H9 (cell line): ENCODE measurements at regions not wholly inside any gene's neighbourhood (a gene's known extent, or its start where the extent isn't known, plus 50 kb on each side); places are given as distances from the start of the nearest gene placed in this dataset.
"Not testable (repeated sequence)": the region's sequence is repeated elsewhere in the genome, so short reads cannot be mapped to it uniquely, and the experiment has no call there.

Experiments used
- DNase-seq: peaks from one replicate; pipeline ENCODE4 v3.0.0-alpha.2; 2017
- H2AFZ ChIP-seq: one replicate; pipeline ENCODE4 v1.6.1; 2013; ENCODE audit warnings: mild to moderate bottlenecking, low read length, control low read depth, moderate library complexity
- H2AK5ac ChIP-seq: 2 replicates; pipeline ENCODE4 v1.6.1; 2013; ENCODE audit warnings: low read length, control low read depth, mixed read lengths; ENCODE audit not compliant: insufficient read length
- H2BK120ac ChIP-seq: one replicate; pipeline ENCODE4 v1.6.1; 2013; ENCODE audit warnings: low read depth, mild to moderate bottlenecking, low read length, control low read depth, inconsistent platforms; ENCODE audit not compliant: poor library complexity, severe bottlenecking
- H2BK12ac ChIP-seq: 2 replicates; pipeline ENCODE4 v1.6.1; 2013; ENCODE audit warnings: low read length, control low read depth, mixed read lengths, low read depth; ENCODE audit not compliant: insufficient read length
- H2BK15ac ChIP-seq: 2 replicates; pipeline ENCODE4 v1.6.1; 2013; ENCODE audit warnings: low read depth, low read length, control low read depth
- H2BK20ac ChIP-seq: one replicate; pipeline ENCODE4 v1.6.1; 2013; ENCODE audit warnings: low read depth, mild to moderate bottlenecking, low read length, control low read depth, inconsistent platforms; ENCODE audit not compliant: poor library complexity, severe bottlenecking
- H2BK5ac ChIP-seq: 2 replicates; pipeline ENCODE4 v1.6.1; 2013; ENCODE audit warnings: low read length, control low read depth, mixed read lengths; ENCODE audit not compliant: insufficient read length
- H3K14ac ChIP-seq: 2 replicates; pipeline ENCODE4 v1.6.1; 2013; ENCODE audit warnings: low read length, control low read depth; ENCODE audit not compliant: insufficient read depth
- H3K18ac ChIP-seq: 2 replicates; pipeline ENCODE4 v1.6.1; 2013; ENCODE audit warnings: low read depth, mild to moderate bottlenecking, mixed read lengths, low read length, control low read depth; ENCODE audit not compliant: insufficient read length
- H3K23ac ChIP-seq: 2 replicates; pipeline ENCODE4 v1.6.1; 2013; ENCODE audit warnings: low read length, control low read depth, mixed read lengths, low read depth; ENCODE audit not compliant: insufficient read length
- H3K23me2 ChIP-seq: 2 replicates; pipeline ENCODE4 v1.6.1; 2013; ENCODE audit warnings: low read depth, mild to moderate bottlenecking, mixed read lengths, low read length, control low read depth; ENCODE audit not compliant: insufficient read length, poor library complexity, severe bottlenecking
- H3K27ac ChIP-seq: 2 replicates; pipeline ENCODE4 v1.5.1; 2013; ENCODE audit warnings: low read length, control low read depth, mixed read lengths, low read depth; ENCODE audit not compliant: insufficient read length
- H3K27me3 ChIP-seq: 2 replicates; pipeline ENCODE4 v1.6.1; 2013; ENCODE audit warnings: low read length, control low read depth, inconsistent platforms; ENCODE audit not compliant: insufficient read depth
- H3K4ac ChIP-seq: 2 replicates; pipeline ENCODE4 v1.6.1; 2013; ENCODE audit warnings: low read depth, mild to moderate bottlenecking, control low read depth, inconsistent platforms, low read length, moderate library complexity
- H3K4me1 ChIP-seq: 2 replicates; pipeline ENCODE4 v1.6.1; 2013; ENCODE audit warnings: low read length, control low read depth, inconsistent platforms; ENCODE audit not compliant: insufficient read depth
- H3K4me2 ChIP-seq: 2 replicates; pipeline ENCODE4 v1.6.1; 2013; ENCODE audit warnings: low read length, control low read depth, mixed read lengths; ENCODE audit not compliant: insufficient read length, insufficient read depth
- H3K56ac ChIP-seq: 2 replicates; pipeline ENCODE4 v1.6.1; 2013; ENCODE audit warnings: low read depth, mild to moderate bottlenecking, mixed read lengths, low read length, control low read depth; ENCODE audit not compliant: insufficient read length
- H3K79me1 ChIP-seq: 2 replicates; pipeline ENCODE4 v1.6.1; 2013; ENCODE audit warnings: low read depth, mild to moderate bottlenecking, moderate library complexity, low read length, control low read depth, inconsistent platforms; ENCODE audit not compliant: insufficient read depth, poor library complexity, severe bottlenecking
- H3K79me2 ChIP-seq: 2 replicates; pipeline ENCODE4 v1.6.1; 2013; ENCODE audit warnings: low read length, control low read depth, inconsistent platforms; ENCODE audit not compliant: insufficient read depth
- H3K9ac ChIP-seq: 2 replicates; pipeline ENCODE4 v1.6.1; 2013; ENCODE audit warnings: low read length, control low read depth, mixed read lengths; ENCODE audit not compliant: insufficient read length; ENCODE audit errors: extremely low read depth
- H3K9me3 ChIP-seq: one replicate; pipeline ENCODE4 v1.6.1; 2013; ENCODE audit warnings: low read depth, low read length, inconsistent platforms; ENCODE audit not compliant: control insufficient read depth
- H3T11ph ChIP-seq: one replicate; pipeline ENCODE4 v1.6.1; 2013; ENCODE audit warnings: mild to moderate bottlenecking, low read length, control low read depth, inconsistent platforms
- H4K20me1 ChIP-seq: one replicate; pipeline ENCODE4 v1.6.1; 2013; ENCODE audit not compliant: control insufficient read depth, insufficient read length, insufficient read depth
- H4K5ac ChIP-seq: 2 replicates; pipeline ENCODE4 v1.6.1; 2013; ENCODE audit warnings: low read depth, mild to moderate bottlenecking, mixed read lengths, low read length, control low read depth; ENCODE audit not compliant: insufficient read length
- H4K8ac ChIP-seq: replicated peaks from 2 replicates; pipeline ENCODE4 v1.6.1; 2013; ENCODE audit warnings: low read length, control low read depth, mixed read lengths, low read depth; ENCODE audit not compliant: insufficient read length
- H4K91ac ChIP-seq: 2 replicates; pipeline ENCODE4 v1.6.1; 2013; ENCODE audit warnings: low read depth, mild to moderate bottlenecking, moderate library complexity, mixed read lengths, low read length, control low read depth; ENCODE audit not compliant: insufficient read length
- H3K27ac Mint-ChIP-seq, 3 experiments: 2 replicates in 2 of 3; 3 replicates in 1 of 3; pipeline ENCODE4 v1.8.0; 2020 to 2021; ENCODE audit warnings: mixed read lengths in 3 of 3, mild to moderate bottlenecking in 1 of 3, moderate library complexity in 1 of 3
- H3K27me3 Mint-ChIP-seq: 2 replicates; pipeline ENCODE4 v1.8.0; 2021; ENCODE audit warnings: low read depth, mild to moderate bottlenecking, moderate library complexity, mixed read lengths
- H3K36me3 Mint-ChIP-seq, 3 experiments: 2 replicates in 2 of 3; 3 replicates in 1 of 3; pipeline ENCODE4 v1.8.0; 2020 to 2021; ENCODE audit warnings: low read depth in 3 of 3, mixed read lengths in 3 of 3; ENCODE audit not compliant: insufficient read depth in 1 of 3
- H3K4me1 Mint-ChIP-seq, 2 experiments: 2 replicates each; pipeline ENCODE4 v1.8.0; 2020; ENCODE audit warnings: mixed read lengths in 2 of 2
- H3K4me3 Mint-ChIP-seq, 2 experiments: 2 replicates in 1 of 2; 3 replicates in 1 of 2; pipeline ENCODE4 v1.8.0; 2020 to 2021; ENCODE audit warnings: mild to moderate bottlenecking in 2 of 2, mixed read lengths in 2 of 2, moderate library complexity in 1 of 2
- H3K9me3 Mint-ChIP-seq, 2 experiments: 2 replicates in 1 of 2; 3 replicates in 1 of 2; pipeline ENCODE4 v1.8.0; 2020; ENCODE audit warnings: mild to moderate bottlenecking in 2 of 2, mixed read lengths in 2 of 2, moderate library complexity in 1 of 2
- CTCF ChIP-seq: fragments of 200-600 bp; sonication (generic); conservative IDR thresholded peaks from 3 replicates; pipeline ENCODE4 v1.8.0; 2021; ENCODE audit warnings: antibody characterized with exemption, mild to moderate bottlenecking
- WGBS: extraction: QIAGEN DNeasy Blood & Tissue Kit; methylation state at CpG from one replicate; pipeline ENCODE4 v1.1.7; 2013; ENCODE audit warnings: missing lambda C conversion rate, low lambda C conversion rate, mixed read lengths; ENCODE audit not compliant: insufficient read length; ENCODE audit errors: extremely low coverage; 5-methylcytosine and 5-hydroxymethylcytosine counted together

- Histone ChIP-seq H4K91ac (no peak overlapping the region), H3K9me3 (peaks cover 52% of the 10 kb centered on the region), H3K79me1 (no peaks in the 10 kb centered on the region), H3K4me1 (no peaks in the 10 kb centered on the region), H4K20me1 (no peaks in the 10 kb centered on the region), H3K18ac (no peak overlapping the region), H3K4me2 (no peak overlapping the region), H2AFZ (no peak overlapping the region), H2BK20ac (no peak overlapping the region), H3K27me3 (no peaks in the 10 kb centered on the region), H3K23ac (no peak overlapping the region), H2BK5ac (no peak overlapping the region), H3T11ph (no peak overlapping the region), H2BK15ac (no peak overlapping the region), H2BK12ac (no peak overlapping the region), H3K56ac (no peak overlapping the region), H4K8ac (no peak overlapping the region), H3K14ac (no peak overlapping the region), H3K4ac (no peak overlapping the region), H2AK5ac (no peak overlapping the region), H3K79me2 (no peaks in the 10 kb centered on the region), H3K9ac (no peak overlapping the region), H3K23me2 (no peaks in the 10 kb centered on the region), H4K5ac (no peak overlapping the region), H3K27ac (no peak overlapping the region), H2BK120ac (no peak overlapping the region)
- Mint-ChIP-seq H3K36me3 (peaks cover 0 to 15% (median 0%) of the 10 kb centered on the region in 3 experiments; a peak in 3 of 7 replicates), H3K9me3 (peaks cover 72 to 81% of the 10 kb centered on the region in 2 experiments), H3K27ac (no peak overlapping the region), H3K4me1 (no peaks in the 10 kb centered on the region), H3K4me3 (no peak overlapping the region), H3K27me3 (no peaks in the 10 kb centered on the region; the same call in 1 of the 2 replicates)
- no peak for DNase-seq
- TF ChIP-seq CTCF, result no peak
- no CpG with 5 or more reads among the region's 10 CpGs for WGBS
Observed at GRCh38 chr13:19345158-19345557, 163.5 kb upstream of the TUBA3C start.

- not testable (repeated sequence) for H2BK5ac ChIP-seq, H4K91ac ChIP-seq, H3K18ac ChIP-seq, H4K5ac ChIP-seq, H3K27me3 ChIP-seq, H3K4me1 Mint-ChIP-seq, H2BK15ac ChIP-seq, H3K14ac ChIP-seq, H4K20me1 ChIP-seq, H3K4me3 Mint-ChIP-seq, H3K23me2 ChIP-seq, H3K79me1 ChIP-seq, H2AK5ac ChIP-seq, H3K4me1 ChIP-seq, H2BK120ac ChIP-seq, H2BK20ac ChIP-seq, H2BK12ac ChIP-seq, H3K27me3 Mint-ChIP-seq, H3K4ac ChIP-seq, H3K27ac ChIP-seq, H4K8ac ChIP-seq, H3K56ac ChIP-seq, H2AFZ ChIP-seq, H3K79me2 ChIP-seq, H3T11ph ChIP-seq, H3K27ac Mint-ChIP-seq, H3K23ac ChIP-seq, DNase-seq, H3K9ac ChIP-seq, H3K4me2 ChIP-seq
- WGBS, result no CpG with 5 or more reads among the region's 50 CpGs
- H3K36me3 Mint-ChIP-seq, result peaks cover 0 to 16% (median 0%) of the 10 kb centered on the region in 3 experiments; a peak in 3 of 7 replicates
- H3K9me3 Mint-ChIP-seq, result peaks cover 74 to 83% of the 10 kb centered on the region in 2 experiments
- peaks cover 55% of the 10 kb centered on the region for H3K9me3 ChIP-seq
Observed at GRCh38 chr13:19344585-19345120, 163.0 kb upstream of the TUBA3C start.
